DMS79 treated with DMSO at 0.1 percent for 48 hours (cell line): ENCODE measurements at regions not wholly inside any gene's neighbourhood (a gene's known extent, or its start where the extent isn't known, plus 50 kb on each side); places are given as distances from the start of the nearest gene placed in this dataset.
A peak's percentile ranks its signal among the peaks of the same experiment; 100 is the strongest.

Source experiments
- DNase-seq: peaks from one replicate; lab custom pipeline; 2025; lab: John Stamatoyannopoulos, UW

DNA sequence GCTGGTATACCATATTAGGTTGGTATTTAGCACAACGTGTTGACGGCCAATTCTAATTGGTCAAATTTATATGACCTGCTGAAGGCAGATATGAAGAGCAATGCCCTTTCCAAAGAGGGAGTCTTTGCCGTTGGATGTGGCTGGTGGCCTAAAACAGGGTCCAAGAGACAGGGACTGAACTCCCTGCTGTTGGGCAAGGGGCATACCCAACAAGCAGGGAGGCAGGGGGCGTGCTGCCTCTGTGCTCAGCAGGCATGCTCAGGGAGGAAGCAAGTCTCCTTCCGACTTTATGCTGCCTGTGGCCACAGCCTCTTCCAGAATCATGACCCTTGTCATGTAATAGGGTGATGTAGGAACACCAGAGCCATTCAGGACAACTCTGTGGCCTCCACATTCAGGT lies 167.7 kb upstream of the NPVF start:
- no peak for DNase-seq

DNA sequence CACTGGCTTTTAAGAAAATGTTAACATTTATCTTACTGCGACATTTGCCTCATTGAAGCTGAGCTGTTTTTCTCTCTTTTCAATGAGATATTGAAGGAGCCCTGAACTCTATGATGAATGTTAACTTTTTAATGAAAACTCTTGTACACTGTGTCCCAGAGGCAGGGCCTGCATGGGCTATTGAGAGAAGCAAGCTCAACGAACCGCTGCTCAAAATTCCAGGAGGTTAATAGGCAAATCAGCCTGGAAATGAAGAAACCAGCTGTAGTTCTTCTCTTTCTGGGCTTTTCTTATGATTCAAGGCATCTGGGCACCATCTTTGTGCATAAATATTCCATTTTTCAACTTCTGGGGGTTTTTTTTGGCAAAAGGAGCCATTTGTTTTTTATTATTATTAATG lies 168.4 kb upstream of the NPVF start:
- no peak for DNase-seq

DNA sequence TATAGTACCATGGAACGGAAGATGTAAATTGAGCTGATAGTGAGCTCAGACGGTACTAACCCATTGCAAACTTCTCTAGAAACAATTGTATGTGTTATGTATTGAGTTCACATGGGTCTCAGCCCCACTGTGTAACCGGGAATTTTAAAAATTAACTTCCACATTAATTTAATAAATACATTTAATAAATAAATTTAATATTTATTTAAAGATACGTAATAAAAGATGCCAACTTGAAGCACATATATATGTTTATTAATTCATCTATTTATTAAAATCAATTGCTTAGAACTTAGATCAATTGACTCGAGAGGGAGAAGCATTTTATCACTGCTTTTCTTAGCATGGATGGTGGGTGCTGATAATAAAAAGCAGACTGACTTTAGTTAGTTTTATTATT lies 170.1 kb upstream of the NPVF start:
- no peak for DNase-seq

DNA sequence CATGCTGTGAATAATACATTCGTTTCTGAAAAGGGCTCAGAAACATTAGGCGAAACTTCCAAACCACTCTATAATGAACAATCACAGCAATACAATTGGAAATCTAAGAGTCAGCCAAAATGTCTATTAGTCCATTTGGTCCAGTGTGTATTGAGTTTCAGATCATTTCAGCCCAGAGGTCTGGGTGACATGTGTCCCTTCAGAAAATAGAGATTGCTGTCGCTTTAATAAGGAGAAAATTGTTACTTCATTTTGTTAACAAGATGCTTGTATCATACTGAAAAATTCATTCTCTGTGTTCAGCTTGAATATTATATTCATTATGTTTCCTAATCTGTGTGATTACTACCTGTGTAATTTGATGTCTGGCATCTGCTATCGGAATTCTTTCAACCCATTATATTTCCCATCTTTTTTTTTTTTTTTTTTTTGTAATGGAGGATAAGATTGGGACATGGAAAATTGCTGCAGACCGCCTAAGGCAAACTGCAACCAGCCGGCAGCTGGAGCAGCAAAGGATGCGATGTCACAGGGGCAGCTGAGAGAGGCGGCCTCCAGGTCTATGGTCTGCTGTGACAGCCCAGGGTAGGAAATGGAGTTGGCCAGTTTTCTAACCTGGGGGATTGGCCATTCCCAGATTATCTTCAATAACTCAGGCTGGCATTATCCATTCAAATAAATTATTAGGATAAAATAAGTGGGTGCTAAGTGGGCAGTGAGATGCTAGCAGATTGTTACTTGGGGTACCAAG lies 170.9 kb upstream of the NPVF start:
- DNase-seq = no peak

DNA sequence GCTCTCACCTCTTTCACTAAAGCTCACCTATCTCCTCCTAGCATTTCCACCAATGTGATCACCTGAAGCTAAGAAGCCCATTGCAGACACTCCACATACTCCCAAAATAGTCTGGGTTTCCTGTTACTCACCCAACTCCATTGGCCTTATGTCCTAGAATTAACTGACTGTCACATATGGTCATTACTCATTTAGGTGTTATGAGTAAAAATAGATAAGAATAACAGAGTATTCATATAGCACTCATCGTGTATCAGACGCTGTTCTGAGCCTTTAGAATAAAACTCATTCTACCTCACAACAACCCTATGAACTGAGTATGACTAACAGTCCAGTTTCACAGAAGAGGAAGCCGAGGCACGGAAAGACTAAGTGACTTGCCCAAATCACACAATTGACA lies 174.2 kb upstream of the NPVF start:
- DNase-seq = no peak

DNA sequence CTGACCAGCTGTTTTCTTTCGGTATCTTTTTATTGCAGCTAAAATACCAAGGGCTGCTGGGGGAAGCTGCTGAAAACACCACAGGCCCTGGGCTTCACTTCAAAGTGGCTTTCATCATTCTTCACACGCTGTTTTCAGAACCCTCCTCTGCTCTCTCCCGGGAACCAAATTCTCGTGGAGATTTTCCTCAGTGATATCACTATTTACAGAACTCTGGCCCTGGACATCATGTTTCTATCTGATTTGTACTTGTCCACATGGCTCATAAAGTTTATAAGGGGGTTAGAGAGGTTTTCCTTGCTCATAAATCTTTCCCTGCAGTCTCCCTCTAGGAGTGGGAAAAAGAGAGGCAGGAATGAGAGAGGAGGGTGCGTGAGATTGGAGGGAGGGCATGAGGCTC lies 177.4 kb upstream of the NPVF start:
- DNase-seq = peak; percentile 16

DNA sequence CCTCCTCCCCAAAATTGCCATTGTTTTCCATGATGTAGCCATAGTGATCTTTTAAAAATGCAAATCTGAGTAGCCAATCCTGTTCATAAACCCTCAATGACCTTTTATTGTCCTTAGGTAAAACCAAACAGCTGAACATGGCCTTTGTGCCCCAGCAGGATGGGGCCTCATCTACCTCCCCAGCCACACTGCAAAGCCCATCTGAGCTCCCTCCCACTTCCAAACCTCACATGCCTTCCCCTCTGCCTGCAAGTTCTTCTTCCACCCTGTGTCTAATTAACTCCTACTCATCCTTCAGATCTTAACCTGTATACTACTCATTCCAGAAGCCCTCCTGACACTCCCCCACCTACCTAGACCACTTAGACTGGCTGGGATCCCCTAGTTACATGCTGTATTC lies 178.8 kb upstream of the NPVF start:
- DNase-seq = no peak

DNA sequence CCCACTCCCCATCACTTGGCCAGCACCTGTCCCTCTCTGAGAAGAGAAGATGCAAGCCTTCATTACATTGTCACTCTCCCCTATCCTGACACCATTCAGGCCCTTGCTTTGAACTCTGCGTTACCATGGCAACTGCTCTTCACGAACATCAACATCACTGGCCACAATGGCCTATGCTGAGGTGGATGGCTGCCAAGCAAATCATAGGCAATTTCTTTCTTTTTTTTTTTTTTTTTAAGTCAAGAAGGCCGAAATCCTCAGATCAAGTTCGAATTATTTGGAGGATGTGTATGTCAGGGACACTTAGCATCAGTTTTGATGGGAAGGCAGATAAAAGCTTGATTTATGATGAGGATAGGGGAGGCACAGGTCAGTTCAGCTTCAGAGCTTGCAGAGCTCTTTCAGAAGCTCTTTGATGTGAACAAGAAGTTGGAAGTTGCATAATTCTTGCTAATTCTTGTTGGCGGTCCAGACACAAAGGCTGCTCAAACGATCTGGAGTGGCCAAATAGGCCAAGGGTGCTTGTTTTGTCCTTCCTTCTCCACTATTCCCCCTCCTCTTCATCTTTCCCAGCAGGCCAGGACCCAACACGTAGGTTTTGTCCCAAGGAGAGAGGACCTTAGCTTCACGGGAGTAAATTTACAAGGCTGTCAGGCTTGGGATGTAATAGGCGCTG lies 179.9 kb upstream of the NPVF start:
- peak; percentile 17 for DNase-seq

DNA sequence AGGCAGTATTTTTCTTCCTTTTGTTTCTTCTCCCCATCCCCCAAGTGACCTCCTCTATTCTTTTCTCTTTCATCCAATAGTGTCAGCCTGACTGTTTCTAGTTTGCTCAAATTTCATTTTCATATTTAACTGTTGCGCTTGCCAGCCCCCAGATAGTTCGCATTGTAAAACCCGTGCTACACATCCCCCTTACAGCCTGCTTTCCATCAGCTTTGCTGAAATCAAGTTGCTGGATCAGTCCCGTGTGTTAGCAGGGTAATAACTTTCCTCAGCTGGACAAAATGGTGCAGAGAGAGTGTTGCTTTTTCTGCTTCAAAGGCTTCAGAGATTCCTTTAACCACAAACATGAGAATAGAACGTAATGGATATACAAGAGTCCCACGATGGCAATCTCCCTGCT lies 180.6 kb upstream of the NPVF start:
- DNase-seq = no peak

DNA sequence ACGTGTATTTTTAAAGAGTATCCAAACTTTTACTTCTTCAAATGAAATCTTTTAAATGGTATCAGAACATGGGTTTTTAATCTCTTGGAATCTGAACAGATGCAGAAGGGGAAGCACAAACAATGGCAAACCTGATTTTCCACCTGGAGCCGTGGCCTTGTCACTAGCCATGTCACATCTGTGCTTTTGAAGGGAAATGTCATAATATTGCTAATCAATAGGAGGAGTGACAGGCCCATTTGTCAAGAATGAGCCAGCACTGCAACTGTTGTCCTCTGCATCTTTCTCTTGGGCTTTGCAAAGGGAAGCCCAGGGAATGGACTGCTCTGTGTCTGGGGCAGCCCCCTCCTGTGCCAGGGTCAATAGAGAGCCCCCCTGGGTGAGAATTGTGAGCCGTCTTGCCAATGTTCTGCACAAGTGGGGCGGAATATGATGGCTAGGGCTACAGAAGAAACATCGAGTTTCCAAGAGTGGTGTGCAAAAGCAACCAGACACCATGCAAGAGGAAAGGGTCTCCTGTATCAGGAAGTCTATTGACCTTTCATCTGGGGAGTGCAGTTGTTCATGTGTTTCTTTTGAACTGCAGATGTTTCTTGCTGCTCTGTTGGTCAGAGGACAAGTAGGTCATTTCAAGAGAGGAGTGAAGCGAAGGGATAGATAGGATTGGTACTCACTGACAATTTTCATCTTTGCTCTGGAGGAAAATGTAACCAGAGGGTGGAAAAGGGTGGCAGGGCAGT lies 181.8 kb upstream of the NPVF start:
- no peak for DNase-seq

DNA sequence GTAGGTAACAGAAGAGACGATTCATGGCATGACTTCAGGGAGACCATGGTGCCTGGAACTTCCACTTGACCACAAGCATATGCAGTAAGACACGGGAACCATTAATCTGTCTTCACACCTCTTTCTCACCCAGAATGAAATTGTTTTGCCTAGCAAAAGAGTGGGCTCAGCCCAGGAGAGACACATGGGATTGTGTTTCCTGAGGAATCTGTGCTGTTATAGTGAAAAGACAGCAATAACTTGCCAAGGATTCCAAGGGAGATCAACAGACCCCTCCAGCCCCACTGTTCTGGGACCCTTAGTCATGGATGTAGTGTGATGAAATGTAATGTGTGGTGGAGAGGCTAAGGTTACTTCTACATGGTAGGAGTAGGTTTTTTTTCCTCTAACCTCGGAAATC lies 192.5 kb upstream of the NPVF start:
- no peak for DNase-seq

DNA sequence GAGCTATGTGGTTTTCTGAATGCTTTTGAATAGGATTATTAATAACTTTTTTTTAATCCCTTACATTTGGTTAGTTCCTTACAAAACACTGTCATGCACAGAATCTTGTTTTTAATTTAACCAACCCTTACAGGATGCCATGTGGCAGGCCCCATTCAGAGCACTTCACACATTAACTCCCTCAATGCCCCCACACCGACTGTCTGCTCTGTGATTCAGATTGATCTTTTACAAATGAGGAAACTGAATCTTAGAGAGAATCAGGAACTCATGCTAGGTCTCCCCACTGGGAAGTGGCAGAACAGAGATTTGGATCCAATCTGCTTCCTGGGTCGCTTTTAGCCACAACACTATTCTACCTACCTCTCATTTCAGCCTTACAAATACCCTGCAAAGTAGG lies 195.8 kb upstream of the NPVF start:
- DNase-seq = no peak

DNA sequence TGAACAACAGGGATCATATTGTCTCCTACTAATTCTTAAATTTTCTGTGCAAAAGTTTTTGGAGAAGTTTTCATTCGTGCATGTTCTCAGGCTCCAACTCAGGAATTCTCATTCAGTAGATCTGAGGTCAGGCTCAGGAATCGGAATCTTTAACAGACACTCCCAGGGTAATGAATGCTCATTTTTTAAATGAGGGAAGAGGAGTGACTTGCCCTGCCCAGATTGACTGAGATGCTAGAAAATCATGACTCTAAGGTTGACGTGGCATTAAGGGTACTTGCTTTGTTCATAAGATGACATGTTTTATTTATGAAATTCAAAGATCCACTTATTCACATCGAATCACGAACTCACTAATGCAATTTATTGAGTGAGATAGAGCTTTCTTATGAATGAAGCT lies 196.6 kb upstream of the NPVF start:
- DNase-seq = no peak

DNA sequence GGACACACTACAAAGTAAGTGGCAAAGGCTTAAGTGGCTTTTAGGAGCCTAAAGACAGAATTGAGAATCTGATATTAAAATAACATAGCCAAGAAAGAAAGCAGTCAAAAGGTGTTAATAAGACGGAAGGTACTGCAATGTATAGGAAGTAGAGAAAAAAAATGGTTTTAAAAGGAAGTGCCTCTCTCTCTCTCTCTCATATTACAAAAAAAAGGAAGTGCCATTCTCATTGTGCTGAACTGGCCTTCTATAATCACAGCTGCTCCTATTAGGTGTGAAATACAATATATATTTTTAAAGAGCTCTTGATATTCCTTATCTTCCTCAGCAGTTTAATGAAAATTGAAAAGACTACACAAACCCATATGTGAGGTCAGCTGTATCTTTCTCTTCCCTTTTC lies 199.4 kb upstream of the NPVF start:
- peak; percentile 45 for DNase-seq

DNA sequence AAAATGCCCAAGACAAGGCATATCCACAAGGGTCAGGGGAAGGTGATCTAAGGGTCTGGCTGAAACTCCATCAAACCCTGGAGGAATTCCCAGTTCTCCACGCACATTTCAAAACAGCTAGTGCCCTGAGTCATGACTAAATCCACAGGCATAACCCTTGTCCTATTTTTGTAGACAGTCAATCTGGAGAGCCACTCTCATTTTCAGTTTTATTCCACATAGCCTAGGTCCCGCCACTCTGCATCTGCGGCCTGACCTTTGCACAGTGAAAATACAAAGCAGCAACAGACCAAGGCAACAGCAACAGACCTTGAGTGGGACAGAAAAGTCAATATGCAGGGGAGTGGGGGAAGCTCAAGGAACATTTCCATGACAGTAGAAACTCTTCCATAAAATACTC lies 201.4 kb upstream of the NPVF start:
- no peak for DNase-seq

DNA sequence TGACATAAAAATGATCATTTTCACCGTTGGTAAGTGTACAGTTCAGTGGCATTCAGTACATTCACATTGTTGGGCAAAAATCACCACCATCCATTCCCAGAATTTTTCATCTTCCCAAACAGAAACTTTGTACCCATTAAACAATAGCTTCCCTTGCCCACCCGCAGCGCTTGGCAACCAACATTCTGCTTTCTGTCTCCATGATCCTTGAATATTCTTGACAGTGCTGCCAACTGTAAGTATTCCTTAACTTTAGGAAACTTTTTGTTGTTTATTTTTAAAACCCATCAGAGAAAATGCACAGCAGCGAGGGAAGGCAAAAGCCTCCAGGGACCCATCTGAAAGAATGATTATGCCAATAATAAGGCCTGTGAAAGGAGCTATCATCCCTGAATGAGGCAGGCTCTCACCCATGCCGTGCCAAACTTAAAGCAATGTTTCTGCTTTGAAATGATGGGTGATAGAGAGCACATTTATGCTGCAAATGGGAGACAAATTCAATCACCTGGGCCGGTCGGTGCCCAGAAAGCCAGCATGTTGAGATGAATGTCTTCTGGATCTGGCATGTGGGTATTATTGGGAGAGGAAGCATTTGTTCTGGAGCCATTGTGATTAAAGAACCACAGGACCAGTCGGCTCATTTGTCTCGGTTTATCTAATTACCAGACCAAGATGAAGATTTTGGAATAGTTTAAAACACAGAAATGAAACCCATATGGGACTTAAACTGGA lies 202.1 kb upstream of the NPVF start:
- DNase-seq = no peak

DNA sequence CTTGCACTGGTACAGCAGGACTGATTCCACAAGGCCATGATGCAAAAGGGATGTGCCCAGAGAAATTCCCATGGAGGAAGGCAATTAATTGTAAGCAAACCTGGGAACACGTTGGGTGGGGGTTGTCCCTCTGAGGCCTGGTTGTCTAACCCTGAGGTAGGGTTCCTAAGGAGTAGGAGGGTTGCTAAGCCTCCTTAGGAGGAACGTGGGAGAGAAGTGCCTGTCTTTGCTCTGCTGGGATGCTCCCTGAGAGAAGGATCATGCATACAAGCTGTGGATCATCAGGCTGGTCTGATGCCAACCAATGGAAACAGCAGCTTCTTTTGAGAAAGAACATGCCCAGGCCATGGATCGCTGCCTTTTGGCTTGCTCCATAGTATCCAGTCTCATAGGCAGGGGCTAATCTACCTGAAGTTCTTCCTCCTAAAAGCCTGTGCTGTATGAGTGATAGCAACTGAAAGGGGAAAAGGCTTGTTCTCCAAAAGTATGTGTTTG lies 203.7 kb upstream of the NPVF start:
- no peak for DNase-seq

DNA sequence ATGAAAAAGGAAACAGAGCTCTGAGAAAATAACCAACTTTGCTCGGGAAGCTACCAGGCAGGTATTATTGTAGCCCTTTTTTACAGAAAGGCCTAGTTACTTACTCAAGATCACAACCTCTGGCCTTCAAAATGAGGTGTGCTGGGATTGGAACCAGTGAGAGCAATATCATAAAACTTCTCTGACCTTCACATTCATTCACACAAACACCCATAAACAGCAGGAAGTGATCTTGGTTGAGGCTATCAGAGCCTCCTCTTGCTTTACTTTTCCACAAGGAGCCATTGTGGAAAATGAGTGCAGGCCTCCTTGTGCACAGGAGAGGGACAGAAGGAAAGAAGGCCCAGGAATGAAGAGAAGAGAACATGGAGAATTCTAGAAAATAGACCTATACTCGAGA lies 204.5 kb upstream of the NPVF start:
- no peak for DNase-seq

DNA sequence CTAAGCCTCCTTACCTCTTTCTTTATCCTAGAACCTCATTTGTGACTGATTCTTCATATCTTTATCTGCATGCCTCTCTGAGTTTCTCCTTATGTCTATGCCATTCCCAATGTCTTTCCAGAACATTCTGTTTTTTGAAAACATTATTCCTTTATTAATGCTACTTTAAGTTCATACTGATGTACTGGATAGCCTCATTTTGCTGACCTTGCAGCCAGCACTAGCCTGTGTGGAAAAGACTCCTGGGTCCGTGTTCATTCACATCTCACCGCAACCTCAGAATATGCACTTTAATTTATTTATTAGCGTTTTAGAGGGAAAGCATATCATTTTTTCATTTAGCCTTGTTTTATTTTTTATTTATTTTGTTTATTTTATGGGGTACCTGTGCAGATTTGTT lies 208.1 kb upstream of the NPVF start:
- no peak for DNase-seq

DNA sequence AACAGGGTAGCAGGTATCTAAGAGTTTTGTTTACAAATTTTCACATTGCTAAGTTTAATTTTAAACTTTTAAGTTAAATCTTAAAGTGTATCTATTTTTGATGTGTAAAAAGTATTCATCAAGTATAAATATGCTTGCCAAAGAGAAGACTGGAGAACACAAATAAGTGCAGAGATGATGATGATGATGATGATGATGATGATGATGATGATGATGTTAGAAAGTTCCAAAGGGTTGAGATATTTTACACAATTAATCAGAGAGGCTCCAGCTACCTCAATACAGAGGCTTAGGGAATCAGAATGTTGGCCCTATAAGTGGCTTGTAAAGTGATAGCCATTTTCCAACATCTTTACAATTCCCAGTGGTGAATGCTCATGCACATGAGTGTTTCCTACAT lies 209.0 kb upstream of the NPVF start:
- DNase-seq = no peak

DNA sequence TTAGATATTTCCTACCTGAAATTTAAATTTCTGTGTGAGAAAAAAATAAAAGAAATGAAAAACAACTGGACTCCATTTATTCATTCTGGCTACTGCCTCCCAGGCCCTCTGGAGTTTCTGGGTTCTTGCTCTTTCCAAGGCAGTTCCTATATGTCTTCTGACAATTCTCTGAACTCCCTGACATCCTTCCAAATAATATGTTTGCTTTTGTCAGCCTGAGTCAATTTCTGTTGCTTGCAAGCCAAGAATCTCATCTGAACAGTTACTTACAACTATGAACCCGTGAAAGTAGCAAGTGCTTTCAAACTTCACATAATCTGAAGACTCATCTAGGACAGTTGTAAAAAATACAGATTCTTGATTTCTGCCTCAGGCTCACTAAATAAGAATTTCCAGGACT lies 216.7 kb upstream of the NPVF start:
- no peak for DNase-seq

DNA sequence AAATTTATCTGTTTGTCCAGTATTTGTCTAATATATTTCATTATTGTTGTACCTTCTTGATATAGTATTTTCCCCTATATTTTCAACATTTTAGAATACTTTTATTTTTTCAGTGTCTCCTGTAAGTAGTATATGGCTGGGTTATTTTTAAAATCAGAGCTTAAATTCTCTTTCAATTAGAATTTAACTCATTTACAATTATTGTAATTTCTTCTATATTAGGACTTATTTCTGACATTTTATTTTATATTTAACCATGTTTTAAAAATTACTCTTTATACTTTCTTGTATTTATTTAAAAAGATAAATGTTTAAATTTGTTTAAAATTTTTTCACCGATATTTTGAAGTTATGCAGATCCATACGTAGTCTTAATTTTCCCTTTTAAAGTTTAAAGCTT lies 220.0 kb upstream of the NPVF start:
- no peak for DNase-seq

DNA sequence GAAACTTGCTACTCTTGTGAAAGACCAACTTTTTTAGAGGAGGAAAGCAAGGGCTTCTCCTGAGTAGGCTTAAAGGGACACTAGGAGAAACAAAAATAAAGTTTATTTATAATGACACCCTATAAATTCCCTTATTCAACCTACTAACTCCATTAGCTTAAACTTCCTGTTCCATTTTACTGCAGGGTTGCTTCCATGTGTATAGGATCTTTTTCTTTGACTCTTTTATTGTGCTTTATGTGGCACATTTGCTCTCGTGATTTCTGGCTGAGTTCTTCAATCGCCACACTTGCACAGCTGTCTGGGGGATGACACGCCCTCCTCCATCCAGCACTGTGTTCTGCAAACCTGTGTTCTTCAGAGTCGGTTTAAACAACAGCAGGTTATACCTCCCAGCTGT lies 225.7 kb upstream of the NPVF start:
- no peak for DNase-seq
